SK-N-SH (cell line): ENCODE measurements at regions not wholly inside any gene's neighbourhood (a gene's known extent, or its start where the extent isn't known, plus 50 kb on each side); places are given as distances from the start of the nearest gene placed in this dataset.

Experiments
- CTCF ChIA-PET: fragments of 300-600, 350-600 bp; formaldehyde crosslinking; extraction: SDS; loops from one replicate; lab custom pipeline; 2021; lab: Yijun Ruan, JAX
- POLR2A ChIA-PET: fragments of 350-600 bp; sonication (Branson Sonifier 250); formaldehyde crosslinking; extraction: SDS; loops from one replicate; lab custom pipeline; 2020; ENCODE audit warnings: antibody characterized with exemption, inconsistent platforms; lab: Yijun Ruan, JAX
- DNase-seq: peaks from one replicate; pipeline ENCODE4 v3.0.0; 2012
- H2AFZ ChIP-seq: fragments of 200-600 bp; sonication (generic); 2 replicates; pipeline ENCODE4 v1.8.1; 2016; ENCODE audit warnings: antibody characterized with exemption, mild to moderate bottlenecking, low read depth
- H3F3A ChIP-seq: fragments of 200-600 bp; sonication (generic); replicated peaks from 2 replicates; pipeline ENCODE3; 2016; ENCODE audit warnings: antibody characterized with exemption, mild to moderate bottlenecking; ENCODE audit not compliant: insufficient read depth
- H3K27ac ChIP-seq, 2 experiments: fragments of 200-500 bp in 1 of 2; fragments of 200-600 bp in 1 of 2; sonication (Bioruptor generic) in 1 of 2; sonication (generic), shearing (Covaris generic) in 1 of 2; 2 replicates each; pipeline versions ENCODE4 v1.5.1 to v1.6.1; 2014 to 2016; ENCODE audit warnings: low read depth in 2 of 2, inconsistent platforms in 1 of 2, low read length in 1 of 2, mild to moderate bottlenecking in 1 of 2, mixed read lengths in 1 of 2
- H3K27me3 ChIP-seq: fragments of 200-600 bp; sonication (generic), shearing (Covaris generic); 2 replicates; pipeline ENCODE4 v1.6.1; 2016; ENCODE audit warnings: mixed run types; ENCODE audit not compliant: insufficient read depth
- H3K36me3 ChIP-seq, 2 experiments: fragments of 200-500 bp in 1 of 2; fragments of 200-600 bp in 1 of 2; sonication (Bioruptor generic) in 1 of 2; sonication (generic) in 1 of 2; replicated peaks in 1 of 2; 2 replicates each; pipeline versions ENCODE3 to v1.5.1; 2014 to 2016; ENCODE audit warnings: low read length in 1 of 2, mild to moderate bottlenecking in 1 of 2; ENCODE audit not compliant: insufficient read depth in 2 of 2, control insufficient read depth in 1 of 2
- H3K4me1 ChIP-seq, 2 experiments: fragments of 200-500 bp in 1 of 2; fragments of 200-600 bp in 1 of 2; sonication (Bioruptor generic) in 1 of 2; sonication (generic), shearing (Covaris generic) in 1 of 2; 2 replicates each; pipeline versions ENCODE4 v1.5.1 to v1.6.1; 2014 to 2016; ENCODE audit warnings: low read depth in 1 of 2, low read length in 1 of 2, mixed run types in 1 of 2; ENCODE audit not compliant: insufficient read depth in 2 of 2, control insufficient read depth in 1 of 2
- H3K4me2 ChIP-seq: fragments of 200-600 bp; sonication (generic), shearing (Covaris generic); 2 replicates; pipeline ENCODE4 v1.6.1; 2017; ENCODE audit warnings: mixed run types
- H3K4me3 ChIP-seq, 2 experiments: fragments of 200-500 bp in 1 of 2; fragments of 200-600 bp in 1 of 2; sonication (Bioruptor generic) in 1 of 2; sonication (generic), shearing (Covaris generic) in 1 of 2; 2 replicates each; pipeline versions ENCODE4 v1.5.1 to v1.8.1; 2014 to 2016; ENCODE audit warnings: low read depth in 2 of 2, inconsistent platforms in 1 of 2, low read length in 1 of 2, mild to moderate bottlenecking in 1 of 2, mixed read lengths in 1 of 2, moderate library complexity in 1 of 2
- H3K79me2 ChIP-seq: fragments of 200-600 bp; sonication (generic); 2 replicates; pipeline ENCODE4 v1.8.1; 2017; ENCODE audit warnings: mild to moderate bottlenecking; ENCODE audit not compliant: insufficient read depth
- H3K9ac ChIP-seq: fragments of 200-600 bp; sonication (generic); 2 replicates; pipeline ENCODE4 v1.6.1; 2017; ENCODE audit warnings: mixed run types
- H3K9me2 ChIP-seq: fragments of 200-600 bp; sonication (generic); 2 replicates; pipeline ENCODE4 v1.6.1; 2017; ENCODE audit warnings: mixed run types
- H3K9me3 ChIP-seq: fragments of 200-600 bp; sonication (generic); 2 replicates; pipeline ENCODE4 v1.6.1; 2017; ENCODE audit warnings: mixed run types, mild to moderate bottlenecking, moderate library complexity
- H4K20me1 ChIP-seq: fragments of 200-600 bp; sonication (generic); 2 replicates; pipeline ENCODE4 v1.6.1; 2017; ENCODE audit warnings: mild to moderate bottlenecking, mixed run types; ENCODE audit not compliant: insufficient read depth
- CHD2 ChIP-seq: fragments of 150-350 bp; IDR thresholded peaks from 2 replicates; pipeline ENCODE4 v1.6.1; 2018; ENCODE audit warnings: low read length; ENCODE audit not compliant: partially characterized antibody
- FOSL2 ChIP-seq: IDR thresholded peaks from 2 replicates; pipeline ENCODE4 v1.4.0; 2012; ENCODE audit warnings: low read depth, mild to moderate bottlenecking, moderate library complexity, borderline replicate concordance
- JUND ChIP-seq: IDR thresholded peaks from 2 replicates; pipeline ENCODE4 v1.4.0; 2012
- MXI1 ChIP-seq: IDR thresholded peaks from 2 replicates; pipeline ENCODE4 v1.6.1; 2012; ENCODE audit warnings: mild to moderate bottlenecking, low read depth, low read length, improper control_type of control experiment
- NFIC ChIP-seq: IDR thresholded peaks from 2 replicates; pipeline ENCODE4 v1.4.0; 2012; ENCODE audit warnings: borderline replicate concordance
- RAD21 ChIP-seq: IDR thresholded peaks from 2 replicates; pipeline ENCODE4 v1.6.1; 2012; ENCODE audit warnings: mild to moderate bottlenecking, low read length
- RXRA ChIP-seq: IDR thresholded peaks from 2 replicates; pipeline ENCODE4 v1.4.0; 2012; ENCODE audit warnings: low read depth, mild to moderate bottlenecking, borderline replicate concordance
- SMC3 ChIP-seq: IDR thresholded peaks from 2 replicates; pipeline ENCODE4 v1.6.1; 2012; ENCODE audit warnings: low read depth, low read length, improper control_type of control experiment
- TAF1 ChIP-seq: IDR thresholded peaks from 2 replicates; pipeline ENCODE4 v1.6.1; 2012; ENCODE audit warnings: low read depth, mild to moderate bottlenecking, low read length, moderate library complexity, borderline replicate concordance
- YY1 ChIP-seq: IDR thresholded peaks from 2 replicates; pipeline ENCODE4 v1.4.0; 2012; ENCODE audit warnings: low read depth, mild to moderate bottlenecking
- WGBS: methylation state at CpG from one replicate; pipeline ENCODE4 v1.1.6; 2017; ENCODE audit warnings: low lambda C conversion rate; 5-methylcytosine and 5-hydroxymethylcytosine counted together
- TF ChIP-seq, protein P1 (sequence below): fragments of 200-600 bp; sonication (generic); IDR thresholded peaks from 2 replicates; pipeline ENCODE4 v1.6.1; 2017; ENCODE audit warnings: antibody characterized with exemption, mild to moderate bottlenecking, moderate library complexity
- TF ChIP-seq, protein P2 (sequence below): IDR thresholded peaks from 2 replicates; pipeline ENCODE4 v1.4.0; 2012; ENCODE audit warnings: low read depth

- no peaks in the 10 kb centered on the region for H3F3A ChIP-seq
- ChIA-PET POLR2A (no interaction called here), CTCF (no interaction called here)
- no peaks in the 10 kb centered on the region for H3K79me2 ChIP-seq
- TF ChIP-seq JUND (no peak), FOSL2 (no peak), MXI1 (no peak)
- H2AFZ ChIP-seq = no peak overlapping the region
- H3K4me2 ChIP-seq = no peak overlapping the region
- no peak overlapping the region for H3K27ac ChIP-seq
- no peaks in the 10 kb centered on the region for H3K4me1 ChIP-seq
- DNase-seq = no peak
- no peaks in the 10 kb centered on the region for H3K9me2 ChIP-seq
- no peaks in the 10 kb centered on the region for H3K36me3 ChIP-seq
- no peaks in the 10 kb centered on the region for H4K20me1 ChIP-seq
- H3K4me3 ChIP-seq = no peak overlapping the region
- H3K9me3 ChIP-seq = no peaks in the 10 kb centered on the region
- H3K27me3 ChIP-seq = no peaks in the 10 kb centered on the region
- WGBS = 51% methylated on average over 5 of the region's 5 CpGs
- no peak overlapping the region for H3K9ac ChIP-seq
Measured at GRCh38 chr16:54813778-54814177, 116.9 kb upstream of the IRX5 start.

DNA sequence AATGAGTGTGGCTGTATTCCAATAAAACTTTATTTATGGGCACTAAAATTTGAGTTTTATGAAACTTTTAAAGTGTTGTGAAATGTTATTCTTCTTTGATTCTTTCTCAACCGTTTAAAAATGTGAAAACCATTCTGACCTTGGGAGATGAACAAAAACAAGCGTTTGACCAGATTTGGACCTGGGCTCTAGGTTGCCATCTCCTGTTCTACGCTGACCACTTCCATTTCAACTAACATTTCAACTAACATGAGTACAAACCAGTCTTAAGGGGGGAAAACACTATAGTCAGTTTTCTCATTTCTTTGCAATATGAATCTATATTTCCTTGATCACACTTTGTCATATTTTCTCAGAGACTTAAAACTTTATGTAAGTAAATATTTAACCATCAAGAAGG lies 118.4 kb upstream of the IRX5 start:
- Histone ChIP-seq H4K20me1 (no peaks in the 10 kb centered on the region), H3K9ac (no peak overlapping the region), H3F3A (no peaks in the 10 kb centered on the region), H3K9me3 (no peaks in the 10 kb centered on the region), H3K9me2 (no peaks in the 10 kb centered on the region), H3K27ac (no peak overlapping the region), H3K4me1 (no peaks in the 10 kb centered on the region), H3K4me2 (no peak overlapping the region), H3K27me3 (no peaks in the 10 kb centered on the region), H3K36me3 (no peaks in the 10 kb centered on the region), H3K79me2 (no peaks in the 10 kb centered on the region), H2AFZ (no peak overlapping the region), H3K4me3 (no peak overlapping the region)
- WGBS = 22% methylated on average over 3 of the region's 3 CpGs
- CTCF ChIA-PET = no interaction called here
- no peak for TF ChIP-seq TAF1
- peak; percentile 21 for TF ChIP-seq SMC3
- TF ChIP-seq, protein P1, sequence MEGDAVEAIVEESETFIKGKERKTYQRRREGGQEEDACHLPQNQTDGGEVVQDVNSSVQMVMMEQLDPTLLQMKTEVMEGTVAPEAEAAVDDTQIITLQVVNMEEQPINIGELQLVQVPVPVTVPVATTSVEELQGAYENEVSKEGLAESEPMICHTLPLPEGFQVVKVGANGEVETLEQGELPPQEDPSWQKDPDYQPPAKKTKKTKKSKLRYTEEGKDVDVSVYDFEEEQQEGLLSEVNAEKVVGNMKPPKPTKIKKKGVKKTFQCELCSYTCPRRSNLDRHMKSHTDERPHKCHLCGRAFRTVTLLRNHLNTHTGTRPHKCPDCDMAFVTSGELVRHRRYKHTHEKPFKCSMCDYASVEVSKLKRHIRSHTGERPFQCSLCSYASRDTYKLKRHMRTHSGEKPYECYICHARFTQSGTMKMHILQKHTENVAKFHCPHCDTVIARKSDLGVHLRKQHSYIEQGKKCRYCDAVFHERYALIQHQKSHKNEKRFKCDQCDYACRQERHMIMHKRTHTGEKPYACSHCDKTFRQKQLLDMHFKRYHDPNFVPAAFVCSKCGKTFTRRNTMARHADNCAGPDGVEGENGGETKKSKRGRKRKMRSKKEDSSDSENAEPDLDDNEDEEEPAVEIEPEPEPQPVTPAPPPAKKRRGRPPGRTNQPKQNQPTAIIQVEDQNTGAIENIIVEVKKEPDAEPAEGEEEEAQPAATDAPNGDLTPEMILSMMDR = peak; percentile 24
- peak; percentile 41 for TF ChIP-seq RAD21
- no peak for TF ChIP-seq CHD2
- POLR2A ChIA-PET = no interaction called here
- DNase-seq = no peak

- Histone ChIP-seq H3K4me1 (no peaks in the 10 kb centered on the region), H3F3A (no peaks in the 10 kb centered on the region), H3K9ac (no peak overlapping the region), H3K36me3 (no peaks in the 10 kb centered on the region), H3K9me2 (no peaks in the 10 kb centered on the region), H3K27ac (no peak overlapping the region), H2AFZ (no peak overlapping the region), H3K4me2 (no peak overlapping the region), H3K27me3 (no peaks in the 10 kb centered on the region), H3K79me2 (no peaks in the 10 kb centered on the region), H3K4me3 (no peak overlapping the region), H4K20me1 (no peaks in the 10 kb centered on the region), H3K9me3 (no peaks in the 10 kb centered on the region)
- TF ChIP-seq, protein P2, sequence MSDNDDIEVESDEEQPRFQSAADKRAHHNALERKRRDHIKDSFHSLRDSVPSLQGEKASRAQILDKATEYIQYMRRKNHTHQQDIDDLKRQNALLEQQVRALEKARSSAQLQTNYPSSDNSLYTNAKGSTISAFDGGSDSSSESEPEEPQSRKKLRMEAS = no peak
- TF ChIP-seq NFIC (no peak), YY1 (no peak), RXRA (no peak)
- ChIA-PET POLR2A (no interaction called here), CTCF (interaction anchor here (0.6 to 0.7 kb wide), 2 partner anchors 9 to 14 kb away, joined by 3 read pairs; no protein-coding TSS in a partner anchor)
- DNase-seq = no peak
Measured at GRCh38 chr16:54808890-54809289, 121.8 kb upstream of the IRX5 start.
